Colonic mucosa (tissue), 4 donors: ENCODE measurements at regions not wholly inside any gene's neighbourhood (a gene's known extent, or its start where the extent isn't known, plus 50 kb on each side); places are given as distances from the start of the nearest gene placed in this dataset.

Source experiments
- DNase-seq: peaks from one replicate; pipeline ENCODE4 v3.0.0-alpha.2; 2020
- H3K27ac ChIP-seq: fragments of 200-600 bp; one replicate; pipeline ENCODE4 v1.8.0; 2021
- H3K27me3 ChIP-seq: fragments of 200-600 bp; one replicate; pipeline ENCODE4 v1.8.0; 2021
- H3K36me3 ChIP-seq: fragments of 200-600 bp; one replicate; pipeline ENCODE4 v1.8.0; 2021
- H3K4me1 ChIP-seq: fragments of 200-600 bp; one replicate; pipeline ENCODE4 v1.8.0; 2021; ENCODE audit warnings: mild to moderate bottlenecking
- H3K4me3 ChIP-seq: fragments of 200-600 bp; one replicate; pipeline ENCODE4 v1.8.0; 2021
- H3K9ac ChIP-seq, 2 donors: one replicate each; pipeline ENCODE4 v1.7.0; 2013; ENCODE audit warnings: control low read depth in 2 of 2, low read depth in 2 of 2, low read length in 2 of 2
- H3K9me3 ChIP-seq: fragments of 200-600 bp; one replicate; pipeline ENCODE4 v1.8.0; 2021
- intact Hi-C: fragments of 100-400 bp; cut with DNase I; formaldehyde crosslinking; loops from one replicate; pipeline ENCODE4 v1.14.1; 2022
- TF ChIP-seq, protein P1 (sequence below): fragments of 200-600 bp; IDR thresholded peaks from one replicate; pipeline ENCODE4 v1.8.0; 2022; ENCODE audit warnings: antibody characterized with exemption, mild to moderate bottlenecking
- donor health status: healthy.
- donor health status: DM: no; HTN: no; CAD: no.
- donor health status: DM: no; HTN: no; CAD: no.

DNA sequence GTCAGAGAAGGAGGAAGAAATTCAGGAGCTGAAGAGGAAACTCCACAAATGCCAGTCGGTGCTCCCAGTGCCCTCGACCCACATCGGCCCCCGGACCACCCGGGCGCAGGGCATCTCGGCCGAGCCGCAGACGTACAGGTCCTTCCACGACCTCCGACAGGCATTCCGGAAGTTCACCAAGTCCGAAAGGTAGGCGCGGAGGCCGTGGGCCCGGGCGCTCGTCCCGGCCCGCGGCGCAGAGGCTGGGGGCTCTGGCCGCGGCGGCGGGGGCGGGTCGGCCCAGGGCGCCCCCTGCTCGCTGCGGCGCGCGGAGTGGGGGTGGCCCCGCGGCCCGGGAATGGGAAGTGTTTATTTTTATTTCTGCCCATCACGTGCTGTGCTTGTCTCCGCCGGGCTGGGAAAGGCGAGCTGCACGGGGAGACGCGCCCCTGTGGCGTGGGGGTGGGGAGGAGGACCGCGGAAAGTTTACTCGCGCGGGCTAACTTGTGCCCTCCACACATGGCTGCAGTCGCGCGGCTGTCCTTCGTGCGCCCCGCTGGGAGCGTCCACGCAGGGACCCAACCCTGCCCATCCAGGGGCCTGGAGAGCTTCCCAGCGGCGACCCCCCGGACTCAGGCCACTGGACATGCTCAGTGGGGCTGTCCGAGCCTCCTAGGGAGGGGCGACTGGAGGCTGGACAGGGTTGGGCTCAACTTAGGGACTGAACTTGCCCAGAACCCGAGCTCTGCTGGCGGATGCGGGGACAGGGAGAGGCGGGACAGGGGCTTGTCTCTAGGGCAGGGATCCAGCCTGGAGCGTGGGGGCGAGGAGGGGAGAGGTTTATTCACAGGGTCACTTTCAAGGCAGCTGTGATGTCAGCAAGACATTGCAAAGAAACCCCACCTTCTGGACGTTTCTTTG, 82.6 kb upstream of the PRKG1 start:
- peak overlapping the region; percentile 64 for H3K4me3 ChIP-seq
- H3K27me3 ChIP-seq = no peaks in the 10 kb centered on the region
- peak; percentile 73 for DNase-seq
- intact Hi-C loops = no loop called here
- H3K4me1 ChIP-seq = no peaks in the 10 kb centered on the region
- H3K27ac ChIP-seq = peak overlapping the region; percentile 87
- peak overlapping the region; percentile 83 to 87 for H3K9ac ChIP-seq
- no peaks in the 10 kb centered on the region for H3K36me3 ChIP-seq
- TF ChIP-seq, protein P1, sequence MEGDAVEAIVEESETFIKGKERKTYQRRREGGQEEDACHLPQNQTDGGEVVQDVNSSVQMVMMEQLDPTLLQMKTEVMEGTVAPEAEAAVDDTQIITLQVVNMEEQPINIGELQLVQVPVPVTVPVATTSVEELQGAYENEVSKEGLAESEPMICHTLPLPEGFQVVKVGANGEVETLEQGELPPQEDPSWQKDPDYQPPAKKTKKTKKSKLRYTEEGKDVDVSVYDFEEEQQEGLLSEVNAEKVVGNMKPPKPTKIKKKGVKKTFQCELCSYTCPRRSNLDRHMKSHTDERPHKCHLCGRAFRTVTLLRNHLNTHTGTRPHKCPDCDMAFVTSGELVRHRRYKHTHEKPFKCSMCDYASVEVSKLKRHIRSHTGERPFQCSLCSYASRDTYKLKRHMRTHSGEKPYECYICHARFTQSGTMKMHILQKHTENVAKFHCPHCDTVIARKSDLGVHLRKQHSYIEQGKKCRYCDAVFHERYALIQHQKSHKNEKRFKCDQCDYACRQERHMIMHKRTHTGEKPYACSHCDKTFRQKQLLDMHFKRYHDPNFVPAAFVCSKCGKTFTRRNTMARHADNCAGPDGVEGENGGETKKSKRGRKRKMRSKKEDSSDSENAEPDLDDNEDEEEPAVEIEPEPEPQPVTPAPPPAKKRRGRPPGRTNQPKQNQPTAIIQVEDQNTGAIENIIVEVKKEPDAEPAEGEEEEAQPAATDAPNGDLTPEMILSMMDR = no peak
- no peaks in the 10 kb centered on the region for H3K9me3 ChIP-seq

DNA sequence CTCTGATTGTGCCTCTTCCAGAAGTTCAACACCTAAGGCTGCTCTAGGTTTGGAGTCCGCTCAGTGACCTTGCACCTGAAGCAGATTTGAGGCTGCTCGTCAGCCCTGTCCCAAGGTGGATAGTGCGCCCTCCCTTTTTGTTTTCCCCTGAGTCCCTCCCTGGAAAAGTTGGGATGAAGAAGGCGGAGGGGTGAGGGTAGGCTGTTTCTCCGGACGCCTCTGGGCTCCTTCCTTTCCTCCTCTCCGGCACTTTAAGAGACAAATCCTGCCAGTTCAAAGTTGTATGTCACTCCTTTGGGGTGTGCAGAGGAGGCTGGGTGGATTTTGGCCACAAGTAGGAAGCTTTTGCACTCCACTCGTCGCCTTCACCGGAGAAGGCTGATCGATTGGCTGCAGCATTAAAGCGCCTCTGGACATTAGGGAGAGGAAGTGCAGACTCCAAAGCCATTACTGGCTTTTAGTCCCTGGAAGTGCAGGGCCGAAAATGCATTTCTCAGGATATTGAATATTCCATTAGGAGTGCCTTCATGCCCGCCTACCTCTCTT, 81.9 kb upstream of the PRKG1 start:
- Histone ChIP-seq H3K4me3 (peak overlapping the region; percentile 64), H3K9me3 (no peaks in the 10 kb centered on the region), H3K4me1 (no peaks in the 10 kb centered on the region), H3K9ac (peak overlapping the region; percentile 83 to 87), H3K36me3 (no peaks in the 10 kb centered on the region), H3K27ac (peak overlapping the region; percentile 87), H3K27me3 (no peaks in the 10 kb centered on the region)
- intact Hi-C loops = no loop called here
- TF ChIP-seq, protein P1 = no peak
- no peak for DNase-seq

GRCh38 chr10:50992972-50993766, 81.1 kb upstream of the PRKG1 start:
- intact Hi-C loops = no loop called here
- no peaks in the 10 kb centered on the region for H3K9me3 ChIP-seq
- H3K9ac ChIP-seq = peak overlapping the region; percentile 6 to 27
- no peaks in the 10 kb centered on the region for H3K36me3 ChIP-seq
- peak overlapping the region; percentile 87 for H3K27ac ChIP-seq
- TF ChIP-seq, protein P1 = no peak
- H3K27me3 ChIP-seq = no peaks in the 10 kb centered on the region
- H3K4me1 ChIP-seq = no peaks in the 10 kb centered on the region
- H3K4me3 ChIP-seq = peak overlapping the region; percentile 64
- peak; percentile 25 for DNase-seq

GRCh38 chr10:50993771-50994251, 80.5 kb upstream of the PRKG1 start:
- DNase-seq = peak; percentile 36
- intact Hi-C loops = no loop called here
- H3K27ac ChIP-seq = peak overlapping the region; percentile 87

DNA sequence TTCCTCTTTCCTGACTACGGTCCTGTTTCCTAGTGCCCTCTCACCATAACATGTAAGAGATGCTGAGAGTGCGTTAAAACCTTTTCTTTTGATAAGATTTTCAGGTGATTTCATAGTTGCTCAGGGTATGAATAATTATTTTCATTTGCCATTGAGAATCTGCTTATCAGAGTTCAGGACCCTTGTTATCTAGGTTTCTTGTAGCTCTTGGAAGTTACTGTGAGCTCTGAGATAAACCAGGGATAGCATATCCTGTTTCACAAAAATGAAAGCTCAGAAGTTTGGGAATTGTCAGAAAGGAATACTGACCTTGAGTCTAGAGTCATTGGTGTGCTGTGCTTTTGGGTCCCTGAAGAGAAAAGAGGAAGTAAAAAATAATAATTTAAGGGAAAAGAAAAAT, 76.8 kb upstream of the PRKG1 start:
- Histone ChIP-seq H3K27me3 (no peaks in the 10 kb centered on the region), H3K9me3 (no peaks in the 10 kb centered on the region), H3K4me3 (no peak overlapping the region), H3K27ac (no peak overlapping the region), H3K4me1 (no peaks in the 10 kb centered on the region), H3K36me3 (no peaks in the 10 kb centered on the region), H3K9ac (no peak overlapping the region)
- intact Hi-C loops = no loop called here
- TF ChIP-seq, protein P1 = no peak
- DNase-seq = no peak

More at GRCh38 chr10:50993771-50994251, 80.5 kb upstream of the PRKG1 start:
- Histone ChIP-seq H3K36me3 (no peaks in the 10 kb centered on the region), H3K9me3 (no peaks in the 10 kb centered on the region), H3K4me3 (peak overlapping the region; percentile 1), H3K4me1 (no peaks in the 10 kb centered on the region), H3K9ac (peak overlapping the region in 1 of 2 donors; percentile 3), H3K27me3 (no peaks in the 10 kb centered on the region)
- TF ChIP-seq, protein P1 = no peak
